Tibial nerve (tissue), 3 donors: ENCODE measurements at regions not wholly inside any gene's neighbourhood (a gene's known extent, or its start where the extent isn't known, plus 50 kb on each side); places are given as distances from the start of the nearest gene placed in this dataset.

Experiments
- POLR2A ChIP-seq, 2 donors: fragments of 450-650 bp; IDR thresholded peaks; one replicate each; pipeline ENCODE4 v1.6.1; 2017; ENCODE audit warnings: antibody characterized with exemption in 2 of 2, mild to moderate bottlenecking in 2 of 2, moderate library complexity in 2 of 2
- TF ChIP-seq, protein P1 (sequence below), 5 experiments: fragments of 200-600 bp in 3 of 5; fragments of 450-650 bp in 2 of 5; sonication (generic) in 3 of 5; IDR thresholded peaks; one replicate each; pipeline ENCODE4 v1.5.1; 2016 to 2019; ENCODE audit warnings: antibody characterized with exemption in 5 of 5, mild to moderate bottlenecking in 3 of 5, moderate library complexity in 2 of 5

DNA sequence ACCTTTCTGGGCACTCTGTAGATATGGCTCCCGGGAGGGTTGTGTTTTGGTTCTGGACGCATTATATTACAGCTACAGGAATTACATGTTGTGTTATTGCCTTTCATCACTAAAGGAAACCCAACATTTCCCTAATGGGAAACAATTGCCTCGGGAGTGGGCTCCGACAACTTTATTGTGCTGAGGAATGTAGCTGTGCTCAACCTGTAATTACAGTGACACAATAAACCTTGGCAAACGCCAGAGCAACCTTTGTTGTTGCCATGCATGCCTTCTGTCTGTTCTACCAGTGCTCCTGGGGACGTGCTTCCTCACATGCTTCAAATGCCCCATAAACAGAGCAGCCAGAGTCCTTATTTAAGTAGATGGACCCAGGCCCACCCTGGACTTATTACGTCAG, 182.4 kb downstream of the DIRAS2 start:
- TF ChIP-seq, protein P1, sequence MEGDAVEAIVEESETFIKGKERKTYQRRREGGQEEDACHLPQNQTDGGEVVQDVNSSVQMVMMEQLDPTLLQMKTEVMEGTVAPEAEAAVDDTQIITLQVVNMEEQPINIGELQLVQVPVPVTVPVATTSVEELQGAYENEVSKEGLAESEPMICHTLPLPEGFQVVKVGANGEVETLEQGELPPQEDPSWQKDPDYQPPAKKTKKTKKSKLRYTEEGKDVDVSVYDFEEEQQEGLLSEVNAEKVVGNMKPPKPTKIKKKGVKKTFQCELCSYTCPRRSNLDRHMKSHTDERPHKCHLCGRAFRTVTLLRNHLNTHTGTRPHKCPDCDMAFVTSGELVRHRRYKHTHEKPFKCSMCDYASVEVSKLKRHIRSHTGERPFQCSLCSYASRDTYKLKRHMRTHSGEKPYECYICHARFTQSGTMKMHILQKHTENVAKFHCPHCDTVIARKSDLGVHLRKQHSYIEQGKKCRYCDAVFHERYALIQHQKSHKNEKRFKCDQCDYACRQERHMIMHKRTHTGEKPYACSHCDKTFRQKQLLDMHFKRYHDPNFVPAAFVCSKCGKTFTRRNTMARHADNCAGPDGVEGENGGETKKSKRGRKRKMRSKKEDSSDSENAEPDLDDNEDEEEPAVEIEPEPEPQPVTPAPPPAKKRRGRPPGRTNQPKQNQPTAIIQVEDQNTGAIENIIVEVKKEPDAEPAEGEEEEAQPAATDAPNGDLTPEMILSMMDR (IDR thresholded peaks at IDR 0.05): no peak
- TF ChIP-seq POLR2A (IDR thresholded peaks at IDR 0.05): no peak
